ENCODE measurements at regions not wholly inside any gene's neighbourhood (a gene's known extent, or its start where the extent isn't known, plus 50 kb on each side); places are given as distances from the start of the nearest gene placed in this dataset.

GRCh38 chr4:125704726-125705125 lies 390.0 kb downstream of the FAT4 start:
- DNase-seq = no peak

- no peak for DNase-seq
Observed at GRCh38 chr4:125705681-125706080, 390.9 kb downstream of the FAT4 start.

- no peak for DNase-seq
Observed at GRCh38 chr4:125707397-125707796, 392.6 kb downstream of the FAT4 start.

- DNase-seq = no peak
Observed at GRCh38 chr4:125710766-125711165, 396.0 kb downstream of the FAT4 start.

GRCh38 chr4:125714049-125714448 lies 399.3 kb downstream of the FAT4 start:
- DNase-seq = no peak

GRCh38 chr4:125714845-125715244 lies 400.1 kb downstream of the FAT4 start:
- DNase-seq = no peak

GRCh38 chr4:125719987-125720386 lies 405.2 kb downstream of the FAT4 start:
- DNase-seq = no peak

GRCh38 chr4:125722009-125722408 lies 407.3 kb downstream of the FAT4 start:
- DNase-seq = no peak

GRCh38 chr4:125725957-125726525 lies 411.3 kb downstream of the FAT4 start:
- DNase-seq = no peak

- DNase-seq = no peak
Observed at GRCh38 chr4:125727931-125728330, 413.2 kb downstream of the FAT4 start.

GRCh38 chr4:125728568-125728967 lies 413.8 kb downstream of the FAT4 start:
- DNase-seq = no peak

GRCh38 chr4:125729171-125729570 lies 414.4 kb downstream of the FAT4 start:
- DNase-seq = no peak

- no peak for DNase-seq
Observed at GRCh38 chr4:125732632-125733031, 417.9 kb downstream of the FAT4 start.

GRCh38 chr4:125734504-125734903 lies 419.7 kb downstream of the FAT4 start:
- no peak for DNase-seq

- no peak for DNase-seq
Observed at GRCh38 chr4:125735102-125735501, 420.3 kb downstream of the FAT4 start.

GRCh38 chr4:125736057-125736456 lies 421.3 kb downstream of the FAT4 start:
- DNase-seq = no peak

GRCh38 chr4:125739760-125740159 lies 425.0 kb downstream of the FAT4 start:
- no peak for DNase-seq

GRCh38 chr4:125741825-125742452 lies 427.2 kb downstream of the FAT4 start:
- DNase-seq = peak; percentile 4

GRCh38 chr4:125744891-125745364 lies 430.2 kb downstream of the FAT4 start:
- no peak for DNase-seq

- no peak for DNase-seq
Observed at GRCh38 chr4:125749354-125749753, 434.6 kb downstream of the FAT4 start.

- no peak for DNase-seq
Observed at GRCh38 chr4:125750399-125750798, 435.6 kb downstream of the FAT4 start.

GRCh38 chr4:125750828-125751466 lies 436.2 kb downstream of the FAT4 start:
- no peak for DNase-seq

- DNase-seq = no peak
Observed at GRCh38 chr4:125758438-125758837, 443.7 kb downstream of the FAT4 start.

GRCh38 chr4:125760201-125760819 lies 445.6 kb downstream of the FAT4 start:
- no peak for DNase-seq

Data from activated CD4-positive, alpha-beta T cell treated with anti-CD3 and anti-CD28 coated beads, Interleukin-10, Interleukin-2, amounts not matched to agents 100 ng/mL and 50 ng/mL, durations not matched to agents 16 hours and 8 hours (primary cell).